ENCODE measurements at regions not wholly inside any gene's neighbourhood (a gene's known extent, or its start where the extent isn't known, plus 50 kb on each side); places are given as distances from the start of the nearest gene placed in this dataset.

DNA sequence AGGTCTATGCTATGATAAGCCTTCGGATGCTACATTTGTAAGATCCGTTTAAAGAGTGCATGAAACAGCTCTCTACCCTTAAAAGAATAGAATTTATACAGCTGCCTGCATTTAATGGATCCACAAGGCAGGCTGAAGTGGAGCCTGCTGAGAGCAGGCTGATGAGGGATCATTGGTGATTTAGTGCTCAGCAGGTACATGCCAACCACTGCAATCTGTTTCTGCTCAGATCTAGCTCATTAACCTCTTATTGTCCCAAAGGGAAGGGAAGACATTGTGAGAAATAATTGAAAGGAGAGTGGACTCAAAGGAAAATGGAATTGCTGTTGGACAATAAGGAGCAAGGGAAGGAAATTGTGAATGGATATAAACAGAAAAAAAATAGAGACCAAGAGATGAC, 822.6 kb downstream of the TRIB2 start:
- Histone ChIP-seq H3K27ac (ENCODE audit: low read depth, low read length) (no peak overlapping the region), H3K27me3 (ENCODE audit: control insufficient read depth, low read length) (no peaks in the 10 kb centered on the region), H3K79me2 (ENCODE audit: control insufficient read depth, low read length) (no peaks in the 10 kb centered on the region), H3F3A (ENCODE audit: control insufficient read depth, insufficient read depth) (no peaks in the 10 kb centered on the region), H3K4me1 (ENCODE audit: control insufficient read depth, low read length) (no peaks in the 10 kb centered on the region), H3K4me3 (ENCODE audit: low read length) (no peak overlapping the region), H3K9me2 (replicated peaks; ENCODE audit: control insufficient read depth, low read length) (no peaks in the 10 kb centered on the region), H3K4me2 (ENCODE audit: low read length) (no peak overlapping the region), H3K36me3 (ENCODE audit: control insufficient read depth, low read length) (no peaks in the 10 kb centered on the region), H4K20me1 (ENCODE audit: control insufficient read depth, insufficient read depth, low read depth, low read length) (no peaks in the 10 kb centered on the region), H3K9me3 (ENCODE audit: control insufficient read depth, insufficient read depth, low read length) (no peaks in the 10 kb centered on the region)
- no peak for TF ChIP-seq EZH2phosphoT487 (IDR thresholded peaks at IDR 0.05; ENCODE audit: borderline replicate concordance, low read length)
- TF ChIP-seq, protein P1, sequence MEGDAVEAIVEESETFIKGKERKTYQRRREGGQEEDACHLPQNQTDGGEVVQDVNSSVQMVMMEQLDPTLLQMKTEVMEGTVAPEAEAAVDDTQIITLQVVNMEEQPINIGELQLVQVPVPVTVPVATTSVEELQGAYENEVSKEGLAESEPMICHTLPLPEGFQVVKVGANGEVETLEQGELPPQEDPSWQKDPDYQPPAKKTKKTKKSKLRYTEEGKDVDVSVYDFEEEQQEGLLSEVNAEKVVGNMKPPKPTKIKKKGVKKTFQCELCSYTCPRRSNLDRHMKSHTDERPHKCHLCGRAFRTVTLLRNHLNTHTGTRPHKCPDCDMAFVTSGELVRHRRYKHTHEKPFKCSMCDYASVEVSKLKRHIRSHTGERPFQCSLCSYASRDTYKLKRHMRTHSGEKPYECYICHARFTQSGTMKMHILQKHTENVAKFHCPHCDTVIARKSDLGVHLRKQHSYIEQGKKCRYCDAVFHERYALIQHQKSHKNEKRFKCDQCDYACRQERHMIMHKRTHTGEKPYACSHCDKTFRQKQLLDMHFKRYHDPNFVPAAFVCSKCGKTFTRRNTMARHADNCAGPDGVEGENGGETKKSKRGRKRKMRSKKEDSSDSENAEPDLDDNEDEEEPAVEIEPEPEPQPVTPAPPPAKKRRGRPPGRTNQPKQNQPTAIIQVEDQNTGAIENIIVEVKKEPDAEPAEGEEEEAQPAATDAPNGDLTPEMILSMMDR (IDR thresholded peaks at IDR 0.05; ENCODE audit: low read depth, low read length, poor library complexity, severe bottlenecking) = no peak

DNA sequence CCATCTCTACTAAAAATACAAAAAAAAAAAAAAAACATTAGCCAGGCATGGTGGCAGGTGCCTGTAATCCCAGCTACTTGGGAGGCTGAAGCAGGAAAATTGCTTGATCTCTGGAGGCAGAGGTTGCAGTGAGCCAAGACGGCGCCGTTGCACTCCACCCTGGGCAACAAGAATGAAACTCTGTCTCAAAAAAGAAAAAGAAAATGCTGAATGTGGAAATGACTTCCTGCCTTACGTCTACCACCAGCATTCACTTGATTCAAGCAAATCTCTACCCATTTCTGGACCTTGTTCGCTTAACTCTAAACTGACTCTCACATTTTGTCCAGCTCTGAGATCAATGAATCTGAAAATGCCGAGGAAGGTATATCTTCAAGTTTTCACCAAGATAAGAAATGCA, 825.3 kb downstream of the TRIB2 start:
- Histone ChIP-seq H3K4me3 (ENCODE audit: low read length) (no peak overlapping the region), H3K27me3 (ENCODE audit: control insufficient read depth, low read length) (no peaks in the 10 kb centered on the region), H3K4me1 (ENCODE audit: control insufficient read depth, low read length) (no peaks in the 10 kb centered on the region), H3K36me3 (ENCODE audit: control insufficient read depth, low read length) (no peaks in the 10 kb centered on the region), H3K9me2 (replicated peaks; ENCODE audit: control insufficient read depth, low read length) (no peaks in the 10 kb centered on the region), H3K4me2 (ENCODE audit: low read length) (no peak overlapping the region), H3K27ac (ENCODE audit: low read depth, low read length) (no peak overlapping the region), H3F3A (ENCODE audit: control insufficient read depth, insufficient read depth) (no peaks in the 10 kb centered on the region), H4K20me1 (ENCODE audit: control insufficient read depth, insufficient read depth, low read depth, low read length) (no peaks in the 10 kb centered on the region), H3K79me2 (ENCODE audit: control insufficient read depth, low read length) (no peaks in the 10 kb centered on the region), H3K9me3 (ENCODE audit: control insufficient read depth, insufficient read depth, low read length) (no peaks in the 10 kb centered on the region)
- TF ChIP-seq, protein P1 (IDR thresholded peaks at IDR 0.05; ENCODE audit: low read depth, low read length, poor library complexity, severe bottlenecking) = no peak
- no peak for TF ChIP-seq EZH2phosphoT487 (IDR thresholded peaks at IDR 0.05; ENCODE audit: borderline replicate concordance, low read length)

DNA sequence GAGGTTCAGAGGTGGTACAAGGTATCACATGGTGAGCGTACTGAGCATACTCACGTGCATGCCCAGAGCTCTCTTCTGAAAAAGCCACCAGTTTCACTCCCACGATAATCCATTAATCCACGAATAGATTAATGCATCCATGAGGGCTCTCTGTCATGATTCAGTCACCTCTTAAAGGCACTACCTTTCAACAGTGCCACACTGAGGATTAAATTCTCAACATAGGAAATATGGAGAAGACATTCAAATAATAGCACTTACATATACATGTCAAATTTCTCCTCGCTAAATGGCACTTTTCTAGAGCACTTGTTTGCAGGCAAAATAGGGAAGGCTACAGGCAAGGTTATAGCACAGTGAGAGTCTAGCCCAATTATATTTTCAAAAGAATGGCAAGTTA, 825.9 kb downstream of the TRIB2 start:
- no peaks in the 10 kb centered on the region for H3K36me3 ChIP-seq (ENCODE audit: control insufficient read depth, low read length)
- no peak overlapping the region for H3K4me3 ChIP-seq (ENCODE audit: low read length)
- H3K9me2 ChIP-seq (replicated peaks; ENCODE audit: control insufficient read depth, low read length) = no peaks in the 10 kb centered on the region
- H3K27ac ChIP-seq (ENCODE audit: low read depth, low read length) = no peak overlapping the region
- H3F3A ChIP-seq (ENCODE audit: control insufficient read depth, insufficient read depth) = no peaks in the 10 kb centered on the region
- H3K4me1 ChIP-seq (ENCODE audit: control insufficient read depth, low read length) = no peaks in the 10 kb centered on the region
- TF ChIP-seq, protein P1 (IDR thresholded peaks at IDR 0.05; ENCODE audit: low read depth, low read length, poor library complexity, severe bottlenecking) = no peak
- TF ChIP-seq EZH2phosphoT487 (IDR thresholded peaks at IDR 0.05; ENCODE audit: borderline replicate concordance, low read length) = no peak
- no peak overlapping the region for H3K4me2 ChIP-seq (ENCODE audit: low read length)
- no peaks in the 10 kb centered on the region for H3K9me3 ChIP-seq (ENCODE audit: control insufficient read depth, insufficient read depth, low read length)
- no peaks in the 10 kb centered on the region for H4K20me1 ChIP-seq (ENCODE audit: control insufficient read depth, insufficient read depth, low read depth, low read length)
- no peaks in the 10 kb centered on the region for H3K79me2 ChIP-seq (ENCODE audit: control insufficient read depth, low read length)
- no peaks in the 10 kb centered on the region for H3K27me3 ChIP-seq (ENCODE audit: control insufficient read depth, low read length)

DNA sequence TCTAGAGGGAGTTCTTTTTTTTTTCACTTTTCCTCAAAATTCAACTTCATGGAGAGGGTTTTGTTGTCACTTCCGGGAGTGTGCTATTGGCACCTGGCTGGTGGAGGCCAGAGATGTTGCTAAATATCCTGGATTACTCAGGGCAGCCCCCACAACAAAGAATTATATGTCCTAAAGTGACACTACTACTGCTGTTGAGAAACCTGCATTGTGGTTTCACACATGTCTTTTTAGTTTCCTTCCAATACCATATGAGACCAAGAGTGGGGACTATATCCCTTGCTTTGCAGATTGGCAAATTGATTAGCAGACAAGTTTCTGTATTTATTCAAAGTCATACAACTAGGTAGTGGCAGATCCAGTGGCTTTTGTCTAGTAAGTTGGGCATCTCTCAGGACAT, 826.8 kb downstream of the TRIB2 start:
- no peaks in the 10 kb centered on the region for H3K4me1 ChIP-seq (ENCODE audit: control insufficient read depth, low read length)
- no peaks in the 10 kb centered on the region for H3K36me3 ChIP-seq (ENCODE audit: control insufficient read depth, low read length)
- no peak overlapping the region for H3K4me2 ChIP-seq (ENCODE audit: low read length)
- H3K9me2 ChIP-seq (replicated peaks; ENCODE audit: control insufficient read depth, low read length) = no peaks in the 10 kb centered on the region
- H3K4me3 ChIP-seq (ENCODE audit: low read length) = no peak overlapping the region
- no peak for TF ChIP-seq EZH2phosphoT487 (IDR thresholded peaks at IDR 0.05; ENCODE audit: borderline replicate concordance, low read length)
- TF ChIP-seq, protein P1 (IDR thresholded peaks at IDR 0.05; ENCODE audit: low read depth, low read length, poor library complexity, severe bottlenecking) = no peak
- H4K20me1 ChIP-seq (ENCODE audit: control insufficient read depth, insufficient read depth, low read depth, low read length) = no peaks in the 10 kb centered on the region
- no peaks in the 10 kb centered on the region for H3K79me2 ChIP-seq (ENCODE audit: control insufficient read depth, low read length)
- H3K27me3 ChIP-seq (ENCODE audit: control insufficient read depth, low read length) = no peaks in the 10 kb centered on the region
- H3K9me3 ChIP-seq (ENCODE audit: control insufficient read depth, insufficient read depth, low read length) = no peaks in the 10 kb centered on the region
- H3K27ac ChIP-seq (ENCODE audit: low read depth, low read length) = no peak overlapping the region
- no peaks in the 10 kb centered on the region for H3F3A ChIP-seq (ENCODE audit: control insufficient read depth, insufficient read depth)

All from DOHH2 (cell line).